ENCODE measurements at regions not wholly inside any gene's neighbourhood (a gene's known extent, or its start where the extent isn't known, plus 50 kb on each side); places are given as distances from the start of the nearest gene placed in this dataset.
"Not testable (repeated sequence)": the region's sequence is repeated elsewhere in the genome, so short reads cannot be mapped to it uniquely, and the experiment has no call there.

GRCh38 chr7:35961260-35961659 lies 160.4 kb downstream of the SEPTIN7 start:
- intact Hi-C loops (cut with micrococcal nuclease); ATAC-seq; DNase-seq: not testable (repeated sequence)

- DNase-seq; ATAC-seq; intact Hi-C loops (cut with micrococcal nuclease): not testable (repeated sequence)
Measured at GRCh38 chr7:35962607-35963006, 161.8 kb downstream of the SEPTIN7 start.

- ATAC-seq (no peak), DNase-seq (no peak)
- intact Hi-C loops (cut with micrococcal nuclease): no loop called here
Measured at GRCh38 chr7:35967366-35968139, 166.7 kb downstream of the SEPTIN7 start.

GRCh38 chr7:35968140-35968940 lies 167.5 kb downstream of the SEPTIN7 start:
- intact Hi-C loops (cut with micrococcal nuclease): no loop called here
- ATAC-seq (no peak), DNase-seq (no peak)

- intact Hi-C loops (cut with micrococcal nuclease): no loop called here
- ATAC-seq: no peak
- no peak for DNase-seq
Measured at GRCh38 chr7:35969066-35969465, 168.2 kb downstream of the SEPTIN7 start.

GRCh38 chr7:35970458-35970857 lies 169.6 kb downstream of the SEPTIN7 start:
- ATAC-seq (no peak), DNase-seq (no peak)
- intact Hi-C loops (cut with micrococcal nuclease): no loop called here

GRCh38 chr7:35971133-35971891 lies 170.5 kb downstream of the SEPTIN7 start:
- intact Hi-C loops (cut with micrococcal nuclease): no loop called here
- ATAC-seq (peak; percentile 79), DNase-seq (peak; percentile 46)

GRCh38 chr7:35975851-35976454 lies 175.1 kb downstream of the SEPTIN7 start:
- intact Hi-C loops (cut with micrococcal nuclease): no loop called here
- ATAC-seq (peak; percentile 77), DNase-seq (no peak)

GRCh38 chr7:35978816-35979640 lies 174.0 kb upstream of the EEPD1 start:
- intact Hi-C loops (cut with micrococcal nuclease); DNase-seq; ATAC-seq: not testable (repeated sequence)

GRCh38 chr7:35982600-35982999 lies 170.5 kb upstream of the EEPD1 start:
- DNase-seq: no peak
- no peak for ATAC-seq
- intact Hi-C loops (cut with micrococcal nuclease): no loop called here

GRCh38 chr7:35983626-35984025 lies 169.4 kb upstream of the EEPD1 start:
- intact Hi-C loops (cut with micrococcal nuclease): no loop called here
- ATAC-seq (no peak), DNase-seq (no peak)

- ATAC-seq (peak; percentile 98), DNase-seq (peak; percentile 86)
- intact Hi-C loops (cut with micrococcal nuclease): loop anchor here (1.0 kb wide), 1 partner anchor 306 kb away; no protein-coding TSS in a partner anchor
Measured at GRCh38 chr7:35985126-35985754, 167.8 kb upstream of the EEPD1 start.

- ATAC-seq (no peak), DNase-seq (no peak)
- intact Hi-C loops (cut with micrococcal nuclease): no loop called here
Measured at GRCh38 chr7:35987016-35987415, 166.0 kb upstream of the EEPD1 start.

- DNase-seq (no peak), ATAC-seq (no peak)
Measured at GRCh38 chr7:35988105-35988504, 164.9 kb upstream of the EEPD1 start.

GRCh38 chr7:35988818-35989217 lies 164.2 kb upstream of the EEPD1 start:
- ATAC-seq: no peak
- DNase-seq: no peak
- intact Hi-C loops (cut with micrococcal nuclease): no loop called here

More at GRCh38 chr7:35988105-35988504, 164.9 kb upstream of the EEPD1 start:
- intact Hi-C loops (cut with micrococcal nuclease): no loop called here

- intact Hi-C loops (cut with micrococcal nuclease): no loop called here
- ATAC-seq (no peak), DNase-seq (no peak)
Measured at GRCh38 chr7:35991511-35992232, 161.4 kb upstream of the EEPD1 start.

GRCh38 chr7:35992436-35992835 lies 160.6 kb upstream of the EEPD1 start:
- intact Hi-C loops (cut with micrococcal nuclease): no loop called here
- DNase-seq (no peak), ATAC-seq (no peak)
